ENCODE measurements at regions not wholly inside any gene's neighbourhood (a gene's known extent, or its start where the extent isn't known, plus 50 kb on each side); places are given as distances from the start of the nearest gene placed in this dataset.

DNA sequence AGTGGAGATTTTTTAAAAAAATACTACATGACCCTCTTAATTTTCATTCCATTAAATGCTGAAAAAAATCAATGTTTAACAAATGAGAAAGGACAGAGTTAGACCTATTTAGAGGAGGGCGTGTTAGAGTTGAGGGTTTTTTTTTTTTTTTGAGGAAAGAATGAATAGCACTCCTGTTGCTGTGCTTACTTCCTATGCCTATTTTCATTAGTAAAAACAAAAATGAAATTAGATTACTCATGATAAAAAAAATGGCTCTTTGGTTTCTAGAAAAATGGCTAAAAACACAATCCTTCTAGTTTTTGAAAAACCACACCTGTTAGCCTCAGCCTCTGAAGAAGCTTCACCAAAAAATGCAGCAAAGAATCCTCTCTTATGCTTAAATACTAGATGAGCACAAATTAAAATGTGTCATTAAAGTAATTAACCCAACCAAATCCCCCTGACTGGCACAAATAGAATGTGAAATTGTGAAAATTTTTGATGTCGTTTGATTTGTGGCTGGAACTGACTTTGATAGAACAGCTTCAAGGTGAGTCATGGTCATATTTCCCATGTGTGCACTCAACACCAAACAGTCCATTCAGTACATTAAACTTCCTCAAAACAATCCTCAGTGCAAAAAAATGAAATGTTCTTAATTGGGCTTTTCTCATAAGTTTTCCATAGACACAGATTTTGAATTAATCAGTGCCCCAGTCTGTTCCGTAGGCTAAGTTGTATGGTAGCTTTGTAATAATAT, 98.0 kb downstream of the MACIR start:
- Mint-ChIP-seq H3K4me3 (no peak overlapping the region), H3K27ac (no peak overlapping the region), H3K27me3 (peaks cover 3 to 12% (median 7%) of the 10 kb centered on the region in 5 donors), H3K9me3 (peaks cover 0 to 2% (median 0%) of the 10 kb centered on the region in 11 donors), H3K4me1 (peaks cover 0 to 10% (median 0%) of the 10 kb centered on the region in 7 donors), H3K36me3 (no peaks in the 10 kb centered on the region)
- Histone ChIP-seq H3K9me3 (ENCODE audit: control insufficient read depth in 2 of 3, low read length in 3 of 3) (no peaks in the 10 kb centered on the region), H3K36me3 (ENCODE audit: control insufficient read depth in 2 of 3, insufficient read depth in 3 of 3, low read length in 3 of 3) (no peaks in the 10 kb centered on the region), H3K27ac (ENCODE audit: low read depth, low read length) (no peak overlapping the region), H3K4me1 (ENCODE audit: control insufficient read depth in 2 of 2, insufficient read depth in 2 of 2, low read length in 2 of 2) (no peaks in the 10 kb centered on the region), H3K27me3 (ENCODE audit: control insufficient read depth in 2 of 2, insufficient read depth in 2 of 2, low read length in 2 of 2) (no peaks in the 10 kb centered on the region), H3K4me3 (ENCODE audit: low read length) (no peak overlapping the region)
- CTCF ChIA-PET = interaction anchor here (0.6 kb wide), 1 partner anchor 123 kb away, joined by 3 read pairs; no protein-coding TSS in a partner anchor
- POLR2A ChIA-PET = no interaction called here
- no peak for ATAC-seq
- intact Hi-C loops (cut with micrococcal nuclease) = no loop called here
- no peak for DNase-seq

- intact Hi-C loops (cut with micrococcal nuclease) = no loop called here
- ATAC-seq (no peak), DNase-seq (no peak)
- Mint-ChIP-seq H3K4me3 (no peak overlapping the region), H3K27ac (no peak overlapping the region), H3K9me3 (no peaks in the 10 kb centered on the region), H3K36me3 (no peaks in the 10 kb centered on the region), H3K4me1 (peaks cover 0 to 10% (median 0%) of the 10 kb centered on the region in 7 donors), H3K27me3 (peaks cover 3 to 13% (median 7%) of the 10 kb centered on the region in 5 donors)
- no peaks in the 10 kb centered on the region for H3K36me3 ChIP-seq (ENCODE audit: control insufficient read depth in 2 of 3, insufficient read depth in 3 of 3, low read length in 3 of 3)
- POLR2A ChIA-PET = no interaction called here
- H3K4me1 ChIP-seq (ENCODE audit: control insufficient read depth in 2 of 2, insufficient read depth in 2 of 2, low read length in 2 of 2) = no peaks in the 10 kb centered on the region
- no peak overlapping the region for H3K27ac ChIP-seq (ENCODE audit: low read depth, low read length)
- CTCF ChIA-PET = no interaction called here
- H3K9me3 ChIP-seq (ENCODE audit: control insufficient read depth in 2 of 3, low read length in 3 of 3) = no peaks in the 10 kb centered on the region
- no peak overlapping the region for H3K4me3 ChIP-seq (ENCODE audit: low read length)
- no peaks in the 10 kb centered on the region for H3K27me3 ChIP-seq (ENCODE audit: control insufficient read depth in 2 of 2, insufficient read depth in 2 of 2, low read length in 2 of 2)
Measured at GRCh38 chr5:103355579-103355978, 97.0 kb downstream of the MACIR start.

- H3K9me3 Mint-ChIP-seq = no peaks in the 10 kb centered on the region
- no peak for ATAC-seq
- no peak overlapping the region for H3K27ac Mint-ChIP-seq
- Histone ChIP-seq H3K36me3 (ENCODE audit: control insufficient read depth in 2 of 3, insufficient read depth in 3 of 3, low read length in 3 of 3) (no peaks in the 10 kb centered on the region), H3K4me1 (ENCODE audit: control insufficient read depth in 2 of 2, insufficient read depth in 2 of 2, low read length in 2 of 2) (no peaks in the 10 kb centered on the region), H3K9me3 (ENCODE audit: control insufficient read depth in 2 of 3, low read length in 3 of 3) (no peaks in the 10 kb centered on the region), H3K27ac (ENCODE audit: low read depth, low read length) (no peak overlapping the region), H3K27me3 (ENCODE audit: control insufficient read depth in 2 of 2, insufficient read depth in 2 of 2, low read length in 2 of 2) (no peaks in the 10 kb centered on the region), H3K4me3 (ENCODE audit: low read length) (no peak overlapping the region)
- no peak for DNase-seq
- no peak overlapping the region for H3K4me3 Mint-ChIP-seq
- intact Hi-C loops (cut with micrococcal nuclease) = no loop called here
- H3K27me3 Mint-ChIP-seq = peaks cover 11 to 24% (median 13%) of the 10 kb centered on the region in 5 donors
- ChIA-PET POLR2A (no interaction called here), CTCF (no interaction called here)
- no peaks in the 10 kb centered on the region for H3K36me3 Mint-ChIP-seq
- H3K4me1 Mint-ChIP-seq = peaks cover 0 to 10% (median 0%) of the 10 kb centered on the region in 7 donors
Measured at GRCh38 chr5:103354446-103354845, 95.9 kb downstream of the MACIR start.

DNA sequence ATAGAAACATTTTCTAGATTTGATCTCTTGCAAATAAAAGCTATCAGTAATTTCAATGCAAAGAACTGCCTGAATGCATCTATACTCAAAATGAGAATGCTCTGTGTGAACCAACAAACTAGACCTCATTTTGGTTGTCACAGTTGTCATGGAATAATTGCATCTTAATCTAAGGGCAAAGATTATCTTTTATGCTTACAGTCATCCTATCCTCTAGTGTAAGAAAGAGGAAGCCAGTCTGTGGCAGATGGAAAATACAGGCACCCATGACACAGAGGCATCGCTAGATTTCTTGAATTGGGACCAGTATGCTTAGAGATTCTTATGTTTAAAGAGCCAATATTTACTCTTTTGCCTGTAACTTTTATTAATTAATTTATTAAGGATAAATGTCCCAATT, 95.0 kb downstream of the MACIR start:
- H3K36me3 Mint-ChIP-seq = no peaks in the 10 kb centered on the region
- Histone ChIP-seq H3K27ac (ENCODE audit: low read depth, low read length) (no peak overlapping the region), H3K36me3 (ENCODE audit: control insufficient read depth in 2 of 3, insufficient read depth in 3 of 3, low read length in 3 of 3) (no peaks in the 10 kb centered on the region), H3K27me3 (ENCODE audit: control insufficient read depth in 2 of 2, insufficient read depth in 2 of 2, low read length in 2 of 2) (peaks cover 0 to 3% of the 10 kb centered on the region in 2 donors), H3K4me1 (ENCODE audit: control insufficient read depth in 2 of 2, insufficient read depth in 2 of 2, low read length in 2 of 2) (no peaks in the 10 kb centered on the region), H3K9me3 (ENCODE audit: control insufficient read depth in 2 of 3, low read length in 3 of 3) (no peaks in the 10 kb centered on the region), H3K4me3 (ENCODE audit: low read length) (no peak overlapping the region)
- H3K27ac Mint-ChIP-seq = no peak overlapping the region
- CTCF ChIA-PET = no interaction called here
- ATAC-seq (no peak), DNase-seq (no peak)
- POLR2A ChIA-PET = no interaction called here
- H3K4me3 Mint-ChIP-seq = no peak overlapping the region
- peaks cover 14 to 30% (median 18%) of the 10 kb centered on the region in 5 donors for H3K27me3 Mint-ChIP-seq
- intact Hi-C loops (cut with micrococcal nuclease) = no loop called here
- H3K9me3 Mint-ChIP-seq = no peaks in the 10 kb centered on the region
- peaks cover 0 to 10% (median 0%) of the 10 kb centered on the region in 7 donors for H3K4me1 Mint-ChIP-seq

- H3K4me1 ChIP-seq (ENCODE audit: control insufficient read depth in 2 of 2, insufficient read depth in 2 of 2, low read length in 2 of 2) = no peaks in the 10 kb centered on the region
- no peaks in the 10 kb centered on the region for H3K4me1 Mint-ChIP-seq
- CTCF ChIA-PET = no interaction called here
- H3K27ac ChIP-seq (ENCODE audit: low read depth, low read length) = no peak overlapping the region
- H3K36me3 Mint-ChIP-seq = peaks cover 0 to 2% (median 0%) of the 10 kb centered on the region in 5 donors
- H3K27ac Mint-ChIP-seq = no peak overlapping the region
- DNase-seq (peak in 1 of 9 donors; percentile 1), ATAC-seq (no peak)
- POLR2A ChIA-PET = no interaction called here
- H3K4me3 Mint-ChIP-seq = no peak overlapping the region
- no peaks in the 10 kb centered on the region for H3K36me3 ChIP-seq (ENCODE audit: control insufficient read depth in 2 of 3, insufficient read depth in 3 of 3, low read length in 3 of 3)
- H3K4me3 ChIP-seq (ENCODE audit: low read length) = no peak overlapping the region
- H3K9me3 Mint-ChIP-seq = peaks cover 0 to 2% (median 0%) of the 10 kb centered on the region in 11 donors
- H3K27me3 Mint-ChIP-seq = peaks cover 17 to 31% (median 22%) of the 10 kb centered on the region in 5 donors
- intact Hi-C loops (cut with micrococcal nuclease) = no loop called here
- H3K9me3 ChIP-seq (ENCODE audit: control insufficient read depth in 2 of 3, low read length in 3 of 3) = no peaks in the 10 kb centered on the region
- peaks cover 0 to 3% of the 10 kb centered on the region in 2 donors for H3K27me3 ChIP-seq (ENCODE audit: control insufficient read depth in 2 of 2, insufficient read depth in 2 of 2, low read length in 2 of 2)
Measured at GRCh38 chr5:103347716-103348423, 89.3 kb downstream of the MACIR start.

GRCh38 chr5:103346162-103346748, 87.7 kb downstream of the MACIR start:
- no peak overlapping the region for H3K27ac ChIP-seq (ENCODE audit: low read depth, low read length)
- no peaks in the 10 kb centered on the region for H3K4me1 Mint-ChIP-seq
- H3K27me3 ChIP-seq (ENCODE audit: control insufficient read depth in 2 of 2, insufficient read depth in 2 of 2, low read length in 2 of 2) = peaks cover 0 to 3% of the 10 kb centered on the region in 2 donors
- peaks cover 0 to 4% (median 0%) of the 10 kb centered on the region in 5 donors for H3K36me3 Mint-ChIP-seq
- no peak overlapping the region for H3K4me3 ChIP-seq (ENCODE audit: low read length)
- no peaks in the 10 kb centered on the region for H3K9me3 ChIP-seq (ENCODE audit: control insufficient read depth in 2 of 3, low read length in 3 of 3)
- CTCF ChIA-PET = no interaction called here
- intact Hi-C loops (cut with micrococcal nuclease) = no loop called here
- ATAC-seq (no peak), DNase-seq (no peak)
- H3K27ac Mint-ChIP-seq = no peak overlapping the region
- POLR2A ChIA-PET = no interaction called here
- no peak overlapping the region for H3K4me3 Mint-ChIP-seq
- H3K9me3 Mint-ChIP-seq = peaks cover 0 to 15% (median 5%) of the 10 kb centered on the region in 11 donors
- no peaks in the 10 kb centered on the region for H3K36me3 ChIP-seq (ENCODE audit: control insufficient read depth in 2 of 3, insufficient read depth in 3 of 3, low read length in 3 of 3)
- H3K4me1 ChIP-seq (ENCODE audit: control insufficient read depth in 2 of 2, insufficient read depth in 2 of 2, low read length in 2 of 2) = no peaks in the 10 kb centered on the region
- peaks cover 8 to 29% (median 21%) of the 10 kb centered on the region in 5 donors for H3K27me3 Mint-ChIP-seq

All from naive thymus-derived CD4-positive, alpha-beta T cell (primary cell).